GM18511 (cell line): ENCODE measurements at regions not wholly inside any gene's neighbourhood (a gene's known extent, or its start where the extent isn't known, plus 50 kb on each side); places are given as distances from the start of the nearest gene placed in this dataset.

Experiments used
- ATAC-seq: cut with Tn5 transposase; IDR thresholded peaks from one replicate; pipeline ENCODE4 v1.9.1; 2021; ENCODE audit warnings: mild to moderate bottlenecking, moderate library complexity; ENCODE audit not compliant: unreplicated experiment

GRCh38 chr4:20626326-20627005, 73.8 kb upstream of the PACRGL start:
- ATAC-seq, result no peak

GRCh38 chr4:20627866-20628265, 72.4 kb upstream of the PACRGL start:
- no peak for ATAC-seq

- ATAC-seq, result peak; percentile 81
Measured at GRCh38 chr4:20629186-20630106, 70.8 kb upstream of the PACRGL start.

- no peak for ATAC-seq
Measured at GRCh38 chr4:20638825-20639224, 61.4 kb upstream of the PACRGL start.

- no peak for ATAC-seq
Measured at GRCh38 chr4:20639346-20639745, 60.9 kb upstream of the PACRGL start.

GRCh38 chr4:20640989-20641388, 59.3 kb upstream of the PACRGL start:
- ATAC-seq, result no peak

- ATAC-seq, result no peak
Measured at GRCh38 chr4:20641976-20642375, 58.3 kb upstream of the PACRGL start.

- ATAC-seq, result no peak
Measured at GRCh38 chr4:20643631-20644030, 56.6 kb upstream of the PACRGL start.

- ATAC-seq, result no peak
Measured at GRCh38 chr4:20645236-20645635, 55.0 kb upstream of the PACRGL start.

- no peak for ATAC-seq
Measured at GRCh38 chr4:20646287-20646686, 54.0 kb upstream of the PACRGL start.
